Neuronal stem cell (in vitro differentiated cells): ENCODE measurements at regions not wholly inside any gene's neighbourhood (a gene's known extent, or its start where the extent isn't known, plus 50 kb on each side); places are given as distances from the start of the nearest gene placed in this dataset.
A peak's percentile ranks its signal among the peaks of the same experiment; 100 is the strongest.

Experiments used
- DNase-seq: peaks from one replicate; pipeline ENCODE4 v3.0.0-alpha.2; 2013; ENCODE audit warnings: low spot score
- H2AFZ ChIP-seq: one replicate; pipeline ENCODE4 v1.6.1; 2013; ENCODE audit warnings: mild to moderate bottlenecking, low read length, inconsistent platforms
- H2AK5ac ChIP-seq: 2 replicates; pipeline ENCODE4 v1.6.1; 2013; ENCODE audit warnings: low read depth, mild to moderate bottlenecking, inconsistent platforms, low read length, moderate library complexity, mixed read lengths
- H2BK120ac ChIP-seq: 2 replicates; pipeline ENCODE4 v1.6.1; 2013; ENCODE audit warnings: low read depth, mild to moderate bottlenecking, inconsistent platforms, low read length, moderate library complexity, mixed read lengths
- H2BK12ac ChIP-seq: one replicate; pipeline ENCODE4 v1.6.1; 2013; ENCODE audit warnings: low read length, inconsistent platforms
- H2BK15ac ChIP-seq: 2 replicates; pipeline ENCODE4 v1.6.1; 2013; ENCODE audit warnings: mild to moderate bottlenecking, low read length, inconsistent platforms, mixed read lengths
- H2BK5ac ChIP-seq: one replicate; pipeline ENCODE4 v1.6.1; 2013; ENCODE audit warnings: inconsistent platforms, mild to moderate bottlenecking, low read length, moderate library complexity
- H3K14ac ChIP-seq: one replicate; pipeline ENCODE4 v1.6.1; 2013; ENCODE audit warnings: low read length, inconsistent platforms
- H3K18ac ChIP-seq: 2 replicates; pipeline ENCODE4 v1.6.1; 2013; ENCODE audit warnings: low read length, inconsistent platforms
- H3K23ac ChIP-seq: 2 replicates; pipeline ENCODE4 v1.6.1; 2013; ENCODE audit warnings: low read depth, mild to moderate bottlenecking, mixed read lengths, low read length, inconsistent platforms; ENCODE audit not compliant: poor library complexity
- H3K27ac ChIP-seq: replicated peaks from 3 replicates; pipeline ENCODE4 v1.5.1; 2013; ENCODE audit warnings: low read length, inconsistent platforms
- H3K27me3 ChIP-seq, 3 experiments: 2 replicates each; pipeline ENCODE4 v1.6.1; 2013; ENCODE audit warnings: low read length in 3 of 3, mild to moderate bottlenecking in 2 of 3, inconsistent platforms in 1 of 3, low read depth in 1 of 3, mixed read lengths in 1 of 3, moderate library complexity in 1 of 3; ENCODE audit not compliant: control insufficient read depth in 3 of 3, insufficient read depth in 3 of 3
- H3K36me3 ChIP-seq, 2 donors: replicated peaks in 1 of 2; 2 replicates each; pipeline ENCODE4 v1.6.1; 2013; ENCODE audit warnings: low read length in 2 of 2; ENCODE audit not compliant: control insufficient read depth in 2 of 2, insufficient read depth in 2 of 2
- H3K4ac ChIP-seq: 2 replicates; pipeline ENCODE4 v1.6.1; 2013; ENCODE audit warnings: inconsistent platforms, mild to moderate bottlenecking, low read length, moderate library complexity
- H3K4me1 ChIP-seq, 2 donors: 1 replicate in 1 of 2; 2 replicates in 1 of 2; pipeline ENCODE4 v1.6.1; 2013; ENCODE audit warnings: low read length in 2 of 2, low read depth in 1 of 2; ENCODE audit not compliant: control insufficient read depth in 2 of 2, insufficient read depth in 1 of 2
- H3K4me2 ChIP-seq: one replicate; pipeline ENCODE4 v1.6.1; 2013; ENCODE audit warnings: mild to moderate bottlenecking, low read length, inconsistent platforms; ENCODE audit not compliant: insufficient read depth, poor library complexity, severe bottlenecking
- H3K4me3 ChIP-seq, 2 donors: 2 replicates each; pipeline ENCODE4 v1.5.1; 2013; ENCODE audit warnings: low read length in 2 of 2, mild to moderate bottlenecking in 2 of 2, inconsistent platforms in 1 of 2, moderate library complexity in 1 of 2
- H3K79me1 ChIP-seq: one replicate; pipeline ENCODE4 v1.6.1; 2013; ENCODE audit warnings: low read depth, mild to moderate bottlenecking, inconsistent platforms, low read length, moderate library complexity
- H3K9ac ChIP-seq: one replicate; pipeline ENCODE4 v1.6.1; 2013; ENCODE audit warnings: mild to moderate bottlenecking, low read depth, low read length, inconsistent platforms; ENCODE audit not compliant: poor library complexity
- H3K9me3 ChIP-seq, 2 donors: replicated peaks in 1 of 2; 2 replicates each; pipeline versions ENCODE3 to v1.6.1; 2013; ENCODE audit warnings: low read length in 2 of 2, mild to moderate bottlenecking in 2 of 2, inconsistent platforms in 1 of 2, low read depth in 1 of 2, mixed read lengths in 1 of 2, moderate library complexity in 1 of 2; ENCODE audit not compliant: control insufficient read depth in 2 of 2, insufficient read depth in 1 of 2
- H4K8ac ChIP-seq: one replicate; pipeline ENCODE4 v1.6.1; 2013; ENCODE audit warnings: low read depth, mild to moderate bottlenecking, inconsistent platforms, low read length, moderate library complexity
- H4K91ac ChIP-seq: one replicate; pipeline ENCODE4 v1.6.1; 2013; ENCODE audit warnings: low read length, low read depth, mild to moderate bottlenecking, inconsistent platforms; ENCODE audit not compliant: poor library complexity
- WGBS, 2 donors: extraction: QIAGEN DNeasy Blood & Tissue Kit; methylation state at CpG; one replicate each; pipeline ENCODE4 v1.1.7; 2013; ENCODE audit warnings: missing lambda C conversion rate in 2 of 2, mixed read lengths in 1 of 2; ENCODE audit not compliant: insufficient read length in 2 of 2, insufficient replicate concordance in 1 of 2; ENCODE audit errors: extremely low coverage in 2 of 2; 5-methylcytosine and 5-hydroxymethylcytosine counted together

- Histone ChIP-seq H3K14ac (peak overlapping the region; percentile 5), H3K79me1 (no peaks in the 10 kb centered on the region), H2AK5ac (peak overlapping the region; percentile 68), H3K36me3 (no peaks in the 10 kb centered on the region), H3K4me1 (peaks cover 5 to 6% of the 10 kb centered on the region in 2 donors), H3K27ac (no peak overlapping the region), H3K23ac (peak overlapping the region; percentile 90), H3K9ac (no peak overlapping the region), H3K18ac (peak overlapping the region; percentile 61), H2BK15ac (peak overlapping the region; percentile 18), H2BK5ac (peak overlapping the region; percentile 26), H3K27me3 (no peaks in the 10 kb centered on the region), H3K4me3 (no peak overlapping the region), H4K91ac (no peak overlapping the region), H3K4me2 (no peak overlapping the region), H3K9me3 (no peaks in the 10 kb centered on the region), H2AFZ (no peak overlapping the region), H3K4ac (no peak overlapping the region), H2BK12ac (no peak overlapping the region), H4K8ac (no peak overlapping the region), H2BK120ac (no peak overlapping the region)
- no peak for DNase-seq
- WGBS, 2 donors = no CpG with 5 or more reads among the region's 17 CpGs
Observed at GRCh38 chr16:85491058-85491771, 121.9 kb upstream of the GSE1 start.

GRCh38 chr16:85491798-85492294, 121.3 kb upstream of the GSE1 start:
- Histone ChIP-seq H3K9ac (peak overlapping the region; percentile 63), H3K14ac (peak overlapping the region; percentile 5), H4K8ac (no peak overlapping the region), H3K36me3 (no peaks in the 10 kb centered on the region), H2AK5ac (peak overlapping the region; percentile 68), H2BK15ac (peak overlapping the region; percentile 18), H3K27ac (no peak overlapping the region), H2BK5ac (peak overlapping the region; percentile 26), H3K18ac (peak overlapping the region; percentile 61), H2BK120ac (no peak overlapping the region), H3K4me2 (no peak overlapping the region), H3K9me3 (no peaks in the 10 kb centered on the region), H3K4me1 (peaks cover 5 to 6% of the 10 kb centered on the region in 2 donors), H3K4ac (no peak overlapping the region), H3K79me1 (no peaks in the 10 kb centered on the region), H2BK12ac (peak overlapping the region; percentile 43), H4K91ac (no peak overlapping the region), H3K4me3 (no peak overlapping the region), H2AFZ (no peak overlapping the region), H3K27me3 (no peaks in the 10 kb centered on the region), H3K23ac (peak overlapping the region; percentile 90)
- no CpG with 5 or more reads among the region's 17 CpGs for WGBS, 2 donors
- DNase-seq = no peak

GRCh38 chr16:85492295-85492864, 120.7 kb upstream of the GSE1 start:
- no peak overlapping the region for H3K4me2 ChIP-seq
- no peak overlapping the region for H2AFZ ChIP-seq
- peak overlapping the region; percentile 87 for H2BK15ac ChIP-seq
- no peaks in the 10 kb centered on the region for H3K36me3 ChIP-seq
- H3K23ac ChIP-seq = no peak overlapping the region
- H2BK120ac ChIP-seq = no peak overlapping the region
- DNase-seq = no peak
- H3K4ac ChIP-seq = no peak overlapping the region
- no peak overlapping the region for H4K91ac ChIP-seq
- no peak overlapping the region for H3K4me3 ChIP-seq
- H3K9ac ChIP-seq = no peak overlapping the region
- peak overlapping the region; percentile 18 for H2BK12ac ChIP-seq
- peak overlapping the region; percentile 41 for H2AK5ac ChIP-seq
- no peaks in the 10 kb centered on the region for H3K79me1 ChIP-seq
- H2BK5ac ChIP-seq = peak overlapping the region; percentile 26
- no CpG with 5 or more reads among the region's 12 CpGs for WGBS, 2 donors
- peak overlapping the region; percentile 81 for H3K18ac ChIP-seq
- H3K27ac ChIP-seq = no peak overlapping the region
- no peaks in the 10 kb centered on the region for H3K9me3 ChIP-seq
- peaks cover 5 to 6% of the 10 kb centered on the region in 2 donors for H3K4me1 ChIP-seq
- H4K8ac ChIP-seq = no peak overlapping the region
- no peaks in the 10 kb centered on the region for H3K27me3 ChIP-seq
- H3K14ac ChIP-seq = no peak overlapping the region

DNA sequence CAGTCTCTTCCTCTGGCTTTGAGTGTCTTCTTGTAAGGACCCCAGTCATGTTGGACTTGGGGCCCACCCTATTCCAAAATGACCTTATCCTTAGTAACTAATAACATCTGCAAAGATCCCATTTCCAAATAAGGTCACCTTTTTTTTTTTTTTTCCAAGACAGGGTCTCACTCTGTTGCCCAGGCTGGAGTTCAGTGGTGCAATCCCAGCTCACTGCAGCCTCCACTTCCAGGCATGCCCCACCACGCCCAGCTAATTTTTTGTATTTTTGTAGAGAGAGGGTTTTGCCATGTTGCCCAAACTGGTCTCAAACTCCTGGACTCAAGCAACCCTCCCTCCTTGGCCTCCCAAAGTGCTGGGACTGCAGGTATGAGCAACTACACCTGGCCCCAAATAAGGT, 118.8 kb upstream of the GSE1 start:
- Histone ChIP-seq H2AFZ (no peak overlapping the region), H3K36me3 (no peaks in the 10 kb centered on the region), H3K27ac (no peak overlapping the region), H2BK15ac (no peak overlapping the region), H2AK5ac (no peak overlapping the region), H3K9ac (no peak overlapping the region), H2BK5ac (no peak overlapping the region), H4K91ac (no peak overlapping the region), H2BK12ac (no peak overlapping the region), H3K4me3 (no peak overlapping the region), H3K4me2 (no peak overlapping the region), H3K79me1 (no peaks in the 10 kb centered on the region), H3K23ac (no peak overlapping the region), H4K8ac (no peak overlapping the region), H3K27me3 (no peaks in the 10 kb centered on the region), H3K18ac (no peak overlapping the region), H3K4me1 (peaks cover 5 to 6% of the 10 kb centered on the region in 2 donors), H3K14ac (no peak overlapping the region), H3K4ac (no peak overlapping the region), H3K9me3 (no peaks in the 10 kb centered on the region), H2BK120ac (no peak overlapping the region)
- no CpG with 5 or more reads among the region's 1 CpG for WGBS, 2 donors
- no peak for DNase-seq
